ENCODE measurements at regions not wholly inside any gene's neighbourhood (a gene's known extent, or its start where the extent isn't known, plus 50 kb on each side); places are given as distances from the start of the nearest gene placed in this dataset.

DNA sequence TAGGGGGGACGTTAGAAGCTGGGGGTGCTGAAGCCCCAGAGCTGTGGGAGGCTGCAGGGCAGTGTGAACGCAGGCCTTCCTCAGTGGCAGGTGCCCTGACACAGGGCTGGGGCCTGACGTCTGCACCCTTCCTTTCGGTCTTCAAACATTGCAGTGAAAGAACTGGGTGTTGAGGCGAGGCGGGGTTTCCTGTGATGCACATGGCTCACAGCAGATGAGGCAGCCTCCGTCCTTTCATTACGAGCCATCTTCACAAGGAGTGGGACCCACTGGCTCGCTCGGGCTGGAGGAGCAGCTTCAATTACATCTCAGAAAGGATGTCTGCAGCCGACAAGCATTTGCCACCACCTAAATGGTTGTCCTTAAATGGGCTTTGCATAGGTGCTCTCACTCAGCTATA is 180.3 kb upstream of the SHH start:
- TF ChIP-seq CTCF (IDR thresholded peaks at IDR 0.05 in 8 of 11, conservative IDR thresholded peaks at IDR 0.05 in 3 of 11) (no peak), POLR2AphosphoS5 (IDR thresholded peaks at IDR 0.05) (no peak)
